ENCODE measurements at regions not wholly inside any gene's neighbourhood (a gene's known extent, or its start where the extent isn't known, plus 50 kb on each side); places are given as distances from the start of the nearest gene placed in this dataset.

DNA sequence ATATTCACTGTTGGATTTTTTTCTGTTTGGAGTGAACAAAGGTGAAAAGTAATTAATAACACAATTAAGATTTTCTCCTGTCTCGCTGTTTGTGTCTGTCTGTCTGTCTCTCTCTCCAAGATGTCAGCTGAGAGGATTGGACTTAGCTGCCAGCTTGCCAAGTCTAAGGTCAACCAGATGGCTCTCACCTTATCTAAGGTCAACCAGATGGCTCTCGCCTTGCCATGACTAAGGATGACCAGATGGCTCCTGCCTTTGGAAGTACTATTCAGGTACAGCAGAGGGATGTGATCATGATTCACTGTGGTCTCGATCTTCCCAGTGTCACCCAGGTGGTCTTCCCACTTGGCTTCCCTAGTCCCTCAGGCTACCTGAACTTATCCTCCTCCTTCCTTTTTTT, 1436.4 kb downstream of the UQCRFS1 start:
- DNase-seq, result no peak

DNA sequence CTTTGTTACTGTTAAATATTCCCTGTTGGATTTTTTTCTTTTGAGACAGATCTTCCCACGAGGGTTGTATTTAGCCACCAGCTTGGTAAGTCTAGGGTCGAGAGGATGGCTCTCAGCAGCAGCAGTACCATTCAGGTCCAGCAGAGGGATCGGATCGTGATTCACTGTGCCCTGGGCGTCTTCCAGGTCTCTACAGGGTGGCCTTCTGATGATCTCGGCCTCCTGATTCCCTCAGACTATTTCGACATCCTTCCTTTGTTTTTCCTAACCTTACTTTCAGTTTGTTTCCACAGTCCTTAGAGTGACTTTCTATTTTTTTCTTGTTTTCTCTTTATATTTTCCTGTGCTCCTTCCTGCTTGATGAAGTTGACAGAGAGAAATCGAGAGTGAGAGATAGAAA, 1436.9 kb downstream of the UQCRFS1 start:
- DNase-seq, result no peak

DNA sequence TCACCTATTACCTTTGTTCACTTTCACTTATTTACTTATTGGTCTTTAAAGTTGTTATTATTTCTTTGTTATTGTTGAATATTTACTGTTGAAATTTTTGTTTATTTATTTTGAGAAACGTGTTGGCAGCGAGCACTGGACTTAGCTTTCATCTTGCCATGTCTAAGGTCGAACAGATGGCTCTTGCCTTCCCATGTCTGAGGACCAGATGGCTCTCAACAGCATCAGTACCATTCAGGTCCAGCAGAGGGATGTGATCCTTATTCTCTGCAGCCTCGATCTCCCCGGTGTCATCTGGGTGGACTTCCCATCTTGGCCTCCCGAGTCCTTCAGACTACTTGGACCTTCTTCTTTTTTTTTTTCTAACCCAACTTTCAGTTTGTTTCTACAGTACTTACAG, 1437.6 kb downstream of the UQCRFS1 start:
- no peak for DNase-seq

DNA sequence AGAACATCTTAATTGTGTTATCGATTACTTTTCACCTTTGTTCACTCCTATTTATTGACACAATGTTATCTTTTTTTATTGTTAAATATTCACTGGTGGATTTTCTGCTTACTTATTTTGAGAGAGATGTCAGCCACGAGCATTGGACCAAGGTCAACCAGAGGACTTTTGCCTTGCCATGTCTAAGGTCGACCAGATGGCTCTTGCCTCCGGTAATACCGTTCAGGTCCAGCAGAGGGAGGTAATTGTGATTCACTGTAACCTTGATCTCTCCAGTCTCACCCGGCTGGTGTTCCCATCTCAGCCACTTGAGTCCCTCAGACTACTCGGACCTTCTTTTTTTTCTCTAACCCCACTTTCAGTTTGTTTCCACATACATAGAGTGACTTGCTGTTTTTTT, 1438.1 kb downstream of the UQCRFS1 start:
- DNase-seq, result no peak

- no peak for DNase-seq
Observed at GRCh38 chr19:27774337-27774736, 1438.6 kb downstream of the UQCRFS1 start.

DNA sequence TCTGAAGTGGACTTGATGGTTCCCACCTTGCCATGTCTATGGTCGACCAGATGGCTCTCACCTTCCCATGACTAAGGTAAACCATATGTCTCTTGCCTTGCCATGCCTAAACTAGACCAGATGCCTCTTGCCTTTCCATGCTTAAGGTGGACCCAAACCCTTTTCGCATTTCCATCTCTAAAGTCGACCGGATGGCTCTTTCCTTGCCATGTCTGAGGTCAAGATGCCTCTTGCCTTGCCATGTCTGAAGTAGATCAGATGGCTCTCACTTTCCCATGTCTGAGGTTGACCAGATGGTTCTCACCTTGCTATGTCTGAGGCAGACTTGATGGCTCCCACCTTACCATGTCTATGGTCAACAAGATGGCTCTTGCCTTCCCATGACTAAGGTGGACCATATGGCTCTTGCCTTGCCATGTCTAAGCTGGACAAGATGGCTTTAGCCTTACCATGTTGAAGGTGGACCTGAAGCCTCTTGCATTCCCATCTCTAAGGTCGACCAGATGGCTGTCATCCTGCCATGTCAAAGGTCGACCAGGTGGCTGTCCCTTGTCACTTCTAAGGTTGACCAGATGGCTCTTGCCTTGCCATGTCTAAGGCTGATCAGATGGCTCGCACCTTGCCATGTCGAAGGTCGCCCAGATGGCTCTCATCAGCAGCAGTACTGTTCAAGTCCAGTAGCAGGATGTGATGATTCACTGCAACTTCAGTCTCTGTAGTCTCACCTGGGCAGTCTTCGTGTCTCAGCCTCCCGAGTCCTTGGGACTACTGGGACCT, 1439.4 kb downstream of the UQCRFS1 start:
- DNase-seq, result no peak

DNA sequence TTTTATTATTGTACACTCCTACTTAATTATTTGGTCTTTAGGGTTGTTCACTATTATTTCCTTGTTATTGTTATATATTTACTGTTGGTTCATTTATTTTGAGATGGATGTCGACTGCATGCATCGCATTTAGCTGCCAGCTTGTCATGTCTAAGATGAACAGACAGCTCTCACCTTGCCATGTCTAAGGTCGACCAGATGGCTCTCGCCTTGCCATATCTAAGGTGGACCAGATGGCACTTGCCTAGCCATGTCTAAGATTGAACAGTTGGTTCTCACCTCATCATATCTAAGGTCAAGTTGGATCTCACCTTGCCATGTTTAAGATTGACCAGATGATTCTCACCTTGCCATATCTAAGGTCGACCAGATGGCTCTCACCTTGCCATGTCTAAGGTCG, 1440.9 kb downstream of the UQCRFS1 start:
- DNase-seq, result no peak

DNA sequence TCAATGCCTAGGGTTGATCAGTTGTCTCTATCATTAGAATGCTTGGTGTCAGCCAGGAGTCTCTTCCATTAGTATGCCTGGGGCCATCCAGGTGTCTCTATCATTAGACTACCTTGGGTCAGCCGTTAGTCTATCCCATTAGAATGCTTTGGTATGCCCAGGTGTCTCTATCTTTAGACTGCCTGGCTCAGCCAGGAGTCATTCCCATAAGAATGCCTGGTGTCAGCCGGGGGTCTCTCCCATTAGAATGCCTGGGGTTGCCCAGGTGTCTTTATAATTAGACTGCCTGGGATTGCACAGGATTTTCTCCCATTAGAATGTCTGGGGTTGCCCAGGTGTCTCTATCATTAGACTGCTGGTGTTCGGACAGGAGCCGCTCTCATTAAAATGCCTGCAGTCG, 1442.9 kb downstream of the UQCRFS1 start:
- no peak for DNase-seq

- DNase-seq, result no peak
Observed at GRCh38 chr19:27767234-27767633, 1445.7 kb downstream of the UQCRFS1 start.

DNA sequence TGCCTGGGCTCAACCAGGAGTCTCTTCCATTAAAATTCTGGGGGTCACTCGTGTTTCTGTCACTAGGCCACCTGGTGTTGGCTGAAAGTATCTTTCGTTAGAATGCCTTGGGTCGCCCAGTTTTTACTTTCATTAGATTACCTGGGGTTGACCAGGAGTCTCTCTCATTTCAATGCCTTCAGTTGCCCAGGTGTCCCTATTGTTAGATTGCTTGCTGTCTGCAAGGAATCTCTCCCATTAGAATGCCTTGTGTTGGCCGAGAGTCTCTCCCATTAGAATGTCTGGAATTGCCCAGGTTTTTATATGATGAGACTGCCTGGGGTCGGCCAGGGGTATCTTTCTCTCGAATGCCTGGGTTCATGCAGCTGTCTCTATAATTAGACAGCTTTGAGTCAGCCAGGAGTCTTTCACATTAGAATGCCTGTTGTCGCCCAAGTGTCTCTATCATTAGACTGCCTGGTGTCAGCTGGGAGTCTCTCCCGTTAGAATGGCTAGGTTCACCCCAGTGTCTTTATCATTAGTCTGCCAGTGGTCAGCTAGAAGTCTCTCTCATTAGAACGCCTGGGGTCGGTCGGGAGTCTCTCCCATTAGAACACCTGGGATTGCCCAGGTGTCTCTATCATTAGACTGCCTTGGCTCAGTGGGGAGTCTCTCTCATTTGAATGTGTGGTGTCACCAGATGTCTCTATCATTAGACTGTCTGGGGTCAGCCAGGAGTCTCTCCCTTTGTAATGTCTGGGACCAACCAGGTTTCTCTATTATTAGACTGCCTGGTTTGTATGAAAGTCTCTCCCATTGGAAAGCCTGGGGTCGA, 1446.8 kb downstream of the UQCRFS1 start:
- DNase-seq, result no peak

GRCh38 chr19:27765397-27765796, 1447.6 kb downstream of the UQCRFS1 start:
- DNase-seq, result no peak

DNA sequence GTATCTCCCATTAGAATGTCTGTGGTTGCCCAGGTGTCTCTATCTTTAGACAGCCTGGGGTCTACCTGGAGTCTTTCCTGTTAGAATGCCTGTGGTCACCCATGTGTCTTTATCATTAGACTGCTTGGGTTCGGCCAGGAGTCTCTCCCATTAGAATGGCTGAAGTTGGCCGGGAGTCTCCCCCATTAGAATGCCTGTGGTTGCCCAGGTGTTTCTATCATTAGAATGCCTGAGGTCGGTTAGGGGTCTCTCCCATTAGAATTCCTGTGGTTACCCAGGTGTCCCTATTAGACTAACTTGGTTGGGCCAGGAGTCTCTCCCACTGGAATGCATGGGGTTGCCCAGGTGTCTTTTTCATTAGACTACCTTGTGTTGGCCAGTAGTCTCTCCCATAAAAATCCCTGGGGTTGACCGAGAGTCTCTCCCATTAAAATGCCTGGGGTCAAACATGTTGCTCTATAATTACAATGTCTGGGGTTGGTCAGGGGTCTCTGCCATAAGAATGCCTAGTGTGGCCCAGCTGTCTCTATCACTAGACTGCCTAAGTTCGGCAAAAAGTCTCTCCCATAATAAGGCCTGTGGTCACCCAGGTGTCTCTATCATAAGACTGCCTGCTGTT, 1448.7 kb downstream of the UQCRFS1 start:
- no peak for DNase-seq

DNA sequence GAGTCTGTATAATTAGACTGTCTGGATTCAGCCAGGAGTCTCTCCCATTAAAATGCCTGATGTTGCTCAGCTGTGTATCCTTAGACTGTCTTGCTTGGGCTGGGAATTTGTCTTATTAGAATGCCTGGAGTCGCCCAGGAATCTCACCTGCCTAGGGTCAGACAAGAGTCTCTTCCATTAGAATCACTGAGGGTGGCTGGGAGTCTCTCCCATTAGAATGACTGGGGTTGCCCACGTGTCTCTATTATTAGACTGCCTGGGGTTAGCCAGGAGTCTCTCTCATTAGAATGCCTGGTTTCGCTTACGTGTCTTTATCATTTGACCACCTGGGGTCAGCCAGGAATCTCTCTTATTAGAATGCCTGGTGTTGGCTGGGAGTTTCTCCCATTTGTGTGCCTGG, 1450.0 kb downstream of the UQCRFS1 start:
- no peak for DNase-seq

DNA sequence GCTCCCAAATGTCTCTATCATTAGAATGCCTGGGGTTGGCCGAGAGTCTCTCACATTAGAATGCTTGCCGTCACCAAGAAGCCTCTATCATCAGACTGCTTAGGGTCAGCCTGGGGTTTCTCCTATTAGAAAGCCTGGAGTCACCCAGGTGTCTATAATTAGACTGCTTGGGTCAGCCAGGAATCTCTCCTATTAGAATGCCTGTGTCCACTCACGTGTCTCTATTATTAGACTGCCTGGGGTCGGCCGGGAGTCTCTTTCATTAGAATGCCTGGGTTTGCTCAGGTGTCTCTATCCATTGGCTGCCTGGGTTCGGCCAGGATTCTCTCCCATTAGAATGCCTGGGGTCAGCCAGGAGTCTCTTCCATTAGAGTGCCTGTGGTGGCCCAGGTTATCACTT, 1453.1 kb downstream of the UQCRFS1 start:
- no peak for DNase-seq

DNA sequence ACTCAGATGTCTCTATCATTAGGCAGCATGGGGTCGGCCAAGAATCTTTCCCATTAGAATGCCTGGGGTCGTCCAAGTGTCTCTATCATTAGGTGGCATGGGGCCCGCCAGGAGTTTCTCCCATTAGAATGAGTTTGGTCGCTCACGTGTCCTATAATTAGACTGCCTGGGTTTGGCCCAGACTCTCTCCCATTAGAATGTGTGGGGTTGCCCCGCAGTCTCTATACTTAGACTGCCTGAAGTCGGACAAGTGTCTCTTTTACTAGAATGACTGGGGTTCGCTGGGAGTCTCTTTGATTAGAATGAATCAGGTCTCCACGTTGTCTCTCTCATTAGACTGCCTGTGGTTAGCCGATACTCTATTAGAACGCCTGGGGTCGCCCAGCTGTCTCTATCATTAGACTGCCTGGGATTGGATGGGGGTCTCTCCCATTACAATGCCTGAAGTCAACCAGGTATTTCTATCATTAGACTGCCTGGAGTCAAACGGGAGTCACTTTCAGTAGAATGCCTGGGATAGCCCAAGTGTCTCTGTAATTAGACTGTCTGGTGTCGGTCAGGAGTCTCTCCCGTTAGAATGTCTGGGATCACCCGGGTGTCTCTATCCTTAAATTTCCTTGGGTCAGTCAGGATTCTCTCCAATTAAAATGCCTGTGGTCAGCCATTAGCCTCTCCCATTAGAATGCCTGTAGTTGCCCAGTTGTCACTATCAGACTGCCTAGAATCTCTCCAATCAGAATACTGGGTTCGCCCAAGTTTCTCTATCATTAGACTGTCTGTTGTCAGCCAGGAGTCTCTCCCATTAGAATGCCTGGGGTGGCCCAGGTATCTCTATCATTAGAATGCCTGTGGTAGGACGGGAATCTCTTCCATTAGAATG, 1454.1 kb downstream of the UQCRFS1 start:
- no peak for DNase-seq

DNA sequence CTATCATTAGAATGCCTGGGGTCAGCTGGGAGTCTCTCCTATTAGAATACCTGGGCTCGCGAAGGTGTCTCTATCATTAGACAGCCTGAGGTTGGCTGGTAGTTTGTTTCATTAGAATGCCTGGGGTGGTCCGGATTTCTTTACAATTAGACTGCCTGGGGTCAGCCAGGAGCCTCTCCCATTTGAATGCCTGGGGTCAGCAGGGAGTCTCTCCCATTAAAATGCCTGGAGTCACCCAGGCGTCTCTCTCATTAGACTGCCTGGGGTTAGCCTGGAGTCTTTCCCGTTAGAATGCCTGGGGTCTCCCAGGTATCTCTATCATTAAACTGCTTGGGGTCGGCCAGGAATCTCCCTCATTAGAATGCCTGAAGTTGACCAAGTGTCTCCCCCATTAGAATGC, 1458.3 kb downstream of the UQCRFS1 start:
- DNase-seq, result no peak

DNA sequence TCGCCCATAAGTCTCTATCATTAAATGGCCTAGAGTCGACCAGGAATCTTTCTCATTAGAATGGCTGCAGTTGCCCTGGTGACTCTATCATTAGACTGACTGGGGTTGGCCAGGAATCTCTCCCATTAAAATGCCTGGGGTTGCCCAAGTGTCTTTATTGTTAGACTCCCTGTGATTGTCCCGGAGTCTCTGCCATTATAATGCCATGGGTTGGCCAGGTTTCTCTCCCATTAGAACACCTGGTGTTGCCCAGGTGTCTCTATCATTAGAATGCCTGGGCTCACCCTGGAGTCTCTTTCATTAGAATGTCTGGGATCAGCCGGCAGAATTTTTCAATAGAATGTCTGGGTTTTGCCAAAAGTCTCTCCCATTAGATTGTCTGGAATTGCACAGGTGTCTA, 1459.3 kb downstream of the UQCRFS1 start:
- DNase-seq, result no peak

- DNase-seq, result no peak
Observed at GRCh38 chr19:27752530-27753184, 1460.3 kb downstream of the UQCRFS1 start.

GRCh38 chr19:27751044-27751391, 1461.9 kb downstream of the UQCRFS1 start:
- no peak for DNase-seq

DNA sequence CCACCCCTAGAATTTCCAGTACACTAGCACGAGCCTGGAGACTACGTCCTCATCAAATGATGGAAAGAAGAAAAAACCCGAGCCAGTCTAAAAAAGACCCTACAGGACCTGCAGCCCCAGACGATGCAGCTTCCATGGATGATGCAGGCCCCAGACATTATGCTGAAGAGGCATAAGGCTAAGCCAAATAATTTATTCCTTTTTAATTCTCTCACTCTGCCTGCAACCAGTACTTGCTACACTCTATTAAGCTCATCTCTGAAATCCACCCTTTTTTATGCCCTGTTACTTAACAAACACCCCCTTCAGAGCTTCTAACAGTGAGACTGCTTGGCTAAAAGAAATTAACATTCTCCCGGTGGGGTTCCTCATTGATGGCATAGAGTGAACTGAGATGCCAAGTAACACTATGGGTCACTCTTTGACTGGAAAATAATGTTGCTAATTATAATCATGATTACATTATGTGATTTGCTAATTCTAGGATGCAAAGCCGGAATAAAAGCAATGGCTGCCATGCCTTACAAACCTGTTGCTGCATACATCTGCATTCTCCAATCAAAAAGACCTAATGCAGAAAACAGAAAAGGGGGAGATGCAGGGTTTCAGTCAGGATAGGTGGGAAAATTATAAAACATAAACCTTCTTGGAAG, 1462.4 kb downstream of the UQCRFS1 start:
- DNase-seq, result no peak

- no peak for DNase-seq
Observed at GRCh38 chr19:27748551-27749152, 1464.3 kb downstream of the UQCRFS1 start.
